Colonic mucosa (tissue), 4 donors: ENCODE measurements at regions not wholly inside any gene's neighbourhood (a gene's known extent, or its start where the extent isn't known, plus 50 kb on each side); places are given as distances from the start of the nearest gene placed in this dataset.

Source experiments
- DNase-seq: peaks from one replicate; pipeline ENCODE4 v3.0.0-alpha.2; 2020
- H3K27ac ChIP-seq: fragments of 200-600 bp; one replicate; pipeline ENCODE4 v1.8.0; 2021
- H3K27me3 ChIP-seq: fragments of 200-600 bp; one replicate; pipeline ENCODE4 v1.8.0; 2021
- H3K36me3 ChIP-seq: fragments of 200-600 bp; one replicate; pipeline ENCODE4 v1.8.0; 2021
- H3K4me1 ChIP-seq: fragments of 200-600 bp; one replicate; pipeline ENCODE4 v1.8.0; 2021; ENCODE audit warnings: mild to moderate bottlenecking
- H3K4me3 ChIP-seq: fragments of 200-600 bp; one replicate; pipeline ENCODE4 v1.8.0; 2021
- H3K9ac ChIP-seq, 2 donors: one replicate each; pipeline ENCODE4 v1.7.0; 2013; ENCODE audit warnings: control low read depth in 2 of 2, low read depth in 2 of 2, low read length in 2 of 2
- H3K9me3 ChIP-seq: fragments of 200-600 bp; one replicate; pipeline ENCODE4 v1.8.0; 2021
- intact Hi-C: fragments of 100-400 bp; cut with DNase I; formaldehyde crosslinking; loops from one replicate; pipeline ENCODE4 v1.14.1; 2022
- TF ChIP-seq, protein P1 (sequence below): fragments of 200-600 bp; IDR thresholded peaks from one replicate; pipeline ENCODE4 v1.8.0; 2022; ENCODE audit warnings: antibody characterized with exemption, mild to moderate bottlenecking
- donor health status: healthy.
- donor health status: DM: no; HTN: no; CAD: no.
- donor health status: DM: no; HTN: no; CAD: no.

- intact Hi-C loops: no loop called here
- no peak for DNase-seq
- H3K27me3 ChIP-seq: no peaks in the 10 kb centered on the region
- no peaks in the 10 kb centered on the region for H3K36me3 ChIP-seq
- H3K9ac ChIP-seq: no peak overlapping the region
- no peak overlapping the region for H3K4me3 ChIP-seq
- H3K4me1 ChIP-seq: no peaks in the 10 kb centered on the region
- no peak overlapping the region for H3K27ac ChIP-seq
- TF ChIP-seq, protein P1, sequence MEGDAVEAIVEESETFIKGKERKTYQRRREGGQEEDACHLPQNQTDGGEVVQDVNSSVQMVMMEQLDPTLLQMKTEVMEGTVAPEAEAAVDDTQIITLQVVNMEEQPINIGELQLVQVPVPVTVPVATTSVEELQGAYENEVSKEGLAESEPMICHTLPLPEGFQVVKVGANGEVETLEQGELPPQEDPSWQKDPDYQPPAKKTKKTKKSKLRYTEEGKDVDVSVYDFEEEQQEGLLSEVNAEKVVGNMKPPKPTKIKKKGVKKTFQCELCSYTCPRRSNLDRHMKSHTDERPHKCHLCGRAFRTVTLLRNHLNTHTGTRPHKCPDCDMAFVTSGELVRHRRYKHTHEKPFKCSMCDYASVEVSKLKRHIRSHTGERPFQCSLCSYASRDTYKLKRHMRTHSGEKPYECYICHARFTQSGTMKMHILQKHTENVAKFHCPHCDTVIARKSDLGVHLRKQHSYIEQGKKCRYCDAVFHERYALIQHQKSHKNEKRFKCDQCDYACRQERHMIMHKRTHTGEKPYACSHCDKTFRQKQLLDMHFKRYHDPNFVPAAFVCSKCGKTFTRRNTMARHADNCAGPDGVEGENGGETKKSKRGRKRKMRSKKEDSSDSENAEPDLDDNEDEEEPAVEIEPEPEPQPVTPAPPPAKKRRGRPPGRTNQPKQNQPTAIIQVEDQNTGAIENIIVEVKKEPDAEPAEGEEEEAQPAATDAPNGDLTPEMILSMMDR: no peak
- H3K9me3 ChIP-seq: no peaks in the 10 kb centered on the region
Measured at GRCh38 chr10:4748491-4749270, 77.3 kb upstream of the AKR1E2 start.

DNA sequence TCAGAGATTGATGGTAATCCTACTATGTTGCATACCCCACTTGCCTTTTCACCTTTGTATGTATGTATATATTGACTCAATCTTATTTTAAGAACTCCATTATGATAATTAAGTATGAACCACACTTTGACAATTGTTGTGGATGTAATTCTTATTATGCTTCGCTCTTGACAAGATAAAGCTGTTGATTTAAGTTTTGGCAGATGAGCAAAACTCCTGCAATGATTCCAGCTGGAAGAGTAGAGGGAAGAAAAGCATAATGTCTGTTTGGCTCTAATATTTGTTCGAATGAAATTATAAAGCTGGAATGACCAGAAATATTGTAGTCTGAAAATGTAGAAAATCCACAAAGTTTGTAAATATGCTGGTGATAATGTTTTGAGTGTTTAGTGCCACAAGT lies 83.8 kb upstream of the AKR1E2 start:
- TF ChIP-seq, protein P1: no peak
- Histone ChIP-seq H3K27ac (no peak overlapping the region), H3K36me3 (no peaks in the 10 kb centered on the region), H3K9me3 (no peaks in the 10 kb centered on the region), H3K9ac (no peak overlapping the region), H3K4me3 (no peak overlapping the region), H3K4me1 (no peaks in the 10 kb centered on the region), H3K27me3 (no peaks in the 10 kb centered on the region)
- DNase-seq: no peak
- intact Hi-C loops: no loop called here

GRCh38 chr10:4740471-4740870 lies 85.5 kb upstream of the AKR1E2 start:
- Histone ChIP-seq H3K4me3 (no peak overlapping the region), H3K9me3 (no peaks in the 10 kb centered on the region), H3K36me3 (no peaks in the 10 kb centered on the region), H3K27me3 (no peaks in the 10 kb centered on the region), H3K9ac (no peak overlapping the region), H3K27ac (no peak overlapping the region), H3K4me1 (no peaks in the 10 kb centered on the region)
- no peak for DNase-seq
- intact Hi-C loops: no loop called here
- TF ChIP-seq, protein P1: no peak

DNA sequence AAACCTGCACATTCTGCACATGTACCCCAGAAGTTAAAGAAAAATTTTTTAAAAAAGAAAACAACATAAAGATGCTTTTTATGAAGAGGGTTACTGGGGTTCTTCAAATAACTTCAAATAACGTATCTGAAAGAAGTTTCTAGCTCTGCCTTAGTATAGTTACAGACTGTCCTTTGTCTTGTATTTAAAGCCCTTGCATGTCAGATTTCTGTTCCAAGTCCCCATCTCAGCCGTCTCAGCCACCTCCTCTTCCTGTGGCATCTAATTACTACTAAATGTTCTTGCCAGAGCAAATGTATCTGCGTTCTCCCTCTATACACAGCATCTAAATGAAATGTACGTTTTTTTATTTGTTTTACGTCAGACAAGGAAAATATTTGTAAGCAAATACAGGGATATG lies 89.4 kb upstream of the AKR1E2 start:
- Histone ChIP-seq H3K27ac (no peak overlapping the region), H3K9ac (no peak overlapping the region), H3K36me3 (no peaks in the 10 kb centered on the region), H3K4me3 (no peak overlapping the region), H3K9me3 (no peaks in the 10 kb centered on the region), H3K27me3 (no peaks in the 10 kb centered on the region), H3K4me1 (no peaks in the 10 kb centered on the region)
- TF ChIP-seq, protein P1: no peak
- DNase-seq: no peak
- intact Hi-C loops: no loop called here

- Histone ChIP-seq H3K4me1 (no peaks in the 10 kb centered on the region), H3K4me3 (no peak overlapping the region), H3K36me3 (no peaks in the 10 kb centered on the region), H3K9ac (no peak overlapping the region), H3K9me3 (no peaks in the 10 kb centered on the region), H3K27ac (no peak overlapping the region), H3K27me3 (no peaks in the 10 kb centered on the region)
- DNase-seq: no peak
- TF ChIP-seq, protein P1: no peak
- intact Hi-C loops: no loop called here
Measured at GRCh38 chr10:4736183-4736582, 89.8 kb upstream of the AKR1E2 start.
